ENCODE measurements at regions not wholly inside any gene's neighbourhood (a gene's known extent, or its start where the extent isn't known, plus 50 kb on each side); places are given as distances from the start of the nearest gene placed in this dataset.

DNA sequence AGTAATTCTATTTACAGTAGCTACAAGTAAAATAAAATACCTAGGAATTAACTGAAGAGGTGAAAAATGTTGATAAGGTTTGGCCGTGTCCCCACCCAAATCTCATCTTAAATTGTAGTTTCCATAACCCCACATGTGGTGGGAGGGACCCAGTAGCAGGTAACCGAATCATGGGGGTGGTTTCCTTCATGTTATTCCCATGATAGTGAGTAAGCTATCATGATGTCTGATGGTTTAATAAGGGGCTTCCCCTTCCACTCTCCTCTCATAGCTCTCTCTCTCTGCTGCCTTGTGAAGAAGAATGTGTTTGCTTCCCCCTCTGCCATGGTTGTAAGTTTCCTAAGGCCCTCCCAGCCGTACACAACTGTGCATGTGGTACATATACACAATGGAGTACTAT is 1170.7 kb downstream of the BCL11B start:
- TF ChIP-seq, protein P1, sequence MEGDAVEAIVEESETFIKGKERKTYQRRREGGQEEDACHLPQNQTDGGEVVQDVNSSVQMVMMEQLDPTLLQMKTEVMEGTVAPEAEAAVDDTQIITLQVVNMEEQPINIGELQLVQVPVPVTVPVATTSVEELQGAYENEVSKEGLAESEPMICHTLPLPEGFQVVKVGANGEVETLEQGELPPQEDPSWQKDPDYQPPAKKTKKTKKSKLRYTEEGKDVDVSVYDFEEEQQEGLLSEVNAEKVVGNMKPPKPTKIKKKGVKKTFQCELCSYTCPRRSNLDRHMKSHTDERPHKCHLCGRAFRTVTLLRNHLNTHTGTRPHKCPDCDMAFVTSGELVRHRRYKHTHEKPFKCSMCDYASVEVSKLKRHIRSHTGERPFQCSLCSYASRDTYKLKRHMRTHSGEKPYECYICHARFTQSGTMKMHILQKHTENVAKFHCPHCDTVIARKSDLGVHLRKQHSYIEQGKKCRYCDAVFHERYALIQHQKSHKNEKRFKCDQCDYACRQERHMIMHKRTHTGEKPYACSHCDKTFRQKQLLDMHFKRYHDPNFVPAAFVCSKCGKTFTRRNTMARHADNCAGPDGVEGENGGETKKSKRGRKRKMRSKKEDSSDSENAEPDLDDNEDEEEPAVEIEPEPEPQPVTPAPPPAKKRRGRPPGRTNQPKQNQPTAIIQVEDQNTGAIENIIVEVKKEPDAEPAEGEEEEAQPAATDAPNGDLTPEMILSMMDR (IDR thresholded peaks at IDR 0.05; ENCODE audit: insufficient read depth, low read depth, low read length) = no peak
- TF ChIP-seq EZH2 (IDR thresholded peaks at IDR 0.05; ENCODE audit: insufficient read depth, low read length) = no peak

Measured in astrocyte (in vitro differentiated cells and primary cell).